ENCODE measurements at regions not wholly inside any gene's neighbourhood (a gene's known extent, or its start where the extent isn't known, plus 50 kb on each side); places are given as distances from the start of the nearest gene placed in this dataset.

DNA sequence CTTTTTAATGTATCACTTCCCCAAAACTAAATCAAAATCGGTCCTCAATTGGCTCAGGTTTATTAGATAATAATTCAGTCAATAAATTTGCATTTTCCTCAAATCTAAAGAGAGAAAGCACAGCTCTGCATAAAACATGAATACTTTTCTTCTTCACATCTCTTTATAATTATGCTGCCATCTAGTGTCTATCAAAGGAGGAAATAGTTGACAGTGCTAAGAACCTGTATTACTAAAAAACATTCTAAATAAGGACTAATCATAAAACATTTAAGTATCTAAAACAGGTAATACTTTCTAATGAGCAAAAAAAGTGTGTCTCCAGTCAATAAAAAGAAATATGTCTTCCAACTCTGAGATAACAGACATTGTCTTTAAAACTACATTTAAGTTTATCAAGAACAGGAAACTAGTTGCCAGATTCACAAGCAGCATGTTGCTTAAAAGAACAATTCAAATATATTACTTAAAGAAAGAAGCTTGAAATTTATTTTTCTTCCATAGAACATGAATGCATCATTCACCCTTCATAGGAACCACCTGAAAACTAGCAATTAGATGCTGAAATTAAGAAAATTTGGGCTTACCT, 56.5 kb upstream of the DST start:
- TF ChIP-seq CTCF (IDR thresholded peaks at IDR 0.05; ENCODE audit: insufficient read depth, low read length, poor library complexity, severe bottlenecking) (peak; percentile 75), EZH2phosphoT487 (conservative IDR thresholded peaks at IDR 0.05; ENCODE audit: low read length) (no peak)
- H3K4me2 ChIP-seq (ENCODE audit: low read depth, low read length, poor library complexity, severe bottlenecking): no peak overlapping the region
- H3K9ac ChIP-seq (ENCODE audit: low read length): no peak overlapping the region
- H3K27me3 ChIP-seq (ENCODE audit: low read length): 0 out of 2 replicates have a peak, but pooled peaks cover 5% of the 10 kb centered on the region
- no peaks in the 10 kb centered on the region for H3K9me3 ChIP-seq (ENCODE audit: insufficient read depth, low read length)
- H3F3A ChIP-seq (ENCODE audit: insufficient read depth): no peaks in the 10 kb centered on the region
- no peak overlapping the region for H3K27ac ChIP-seq (ENCODE audit: low read depth, low read length)
- H3K9me2 ChIP-seq (replicated peaks; ENCODE audit: insufficient read depth, low read length): no peaks in the 10 kb centered on the region
- no peaks in the 10 kb centered on the region for H4K20me1 ChIP-seq (ENCODE audit: low read depth, low read length)
- no peaks in the 10 kb centered on the region for H3K79me2 ChIP-seq (ENCODE audit: insufficient read depth, low read length)
- no peak overlapping the region for H2AFZ ChIP-seq (ENCODE audit: low read depth, low read length, severe bottlenecking)
- no peak overlapping the region for H3K4me3 ChIP-seq (ENCODE audit: insufficient read depth, low read length, poor library complexity, severe bottlenecking)
- H3K36me3 ChIP-seq (ENCODE audit: low read length): no peaks in the 10 kb centered on the region

GRCh38 chr6:56695702-56696101, 53.0 kb upstream of the DST start:
- Histone ChIP-seq H3K9ac (ENCODE audit: low read length) (no peak overlapping the region), H3F3A (ENCODE audit: insufficient read depth) (no peaks in the 10 kb centered on the region), H3K9me3 (ENCODE audit: insufficient read depth, low read length) (no peaks in the 10 kb centered on the region), H3K79me2 (ENCODE audit: insufficient read depth, low read length) (no peaks in the 10 kb centered on the region), H3K9me2 (replicated peaks; ENCODE audit: insufficient read depth, low read length) (no peaks in the 10 kb centered on the region), H4K20me1 (ENCODE audit: low read depth, low read length) (no peaks in the 10 kb centered on the region), H3K36me3 (ENCODE audit: low read length) (no peaks in the 10 kb centered on the region), H3K4me3 (ENCODE audit: insufficient read depth, low read length, poor library complexity, severe bottlenecking) (no peak overlapping the region), H2AFZ (ENCODE audit: low read depth, low read length, severe bottlenecking) (no peak overlapping the region), H3K27me3 (ENCODE audit: low read length) (no peaks in the 10 kb centered on the region), H3K4me2 (ENCODE audit: low read depth, low read length, poor library complexity, severe bottlenecking) (no peak overlapping the region), H3K27ac (ENCODE audit: low read depth, low read length) (no peak overlapping the region)
- TF ChIP-seq EZH2phosphoT487 (conservative IDR thresholded peaks at IDR 0.05; ENCODE audit: low read length): no peak
- TF ChIP-seq CTCF (IDR thresholded peaks at IDR 0.05; ENCODE audit: insufficient read depth, low read length, poor library complexity, severe bottlenecking): no peak

- Histone ChIP-seq H3K9me2 (replicated peaks; ENCODE audit: insufficient read depth, low read length) (no peaks in the 10 kb centered on the region), H3F3A (ENCODE audit: insufficient read depth) (no peaks in the 10 kb centered on the region)
These were observed 51.3 kb upstream of the DST start for GRCh38 chr6:56694002-56694401.

More at GRCh38 chr6:56694002-56694401, 51.3 kb upstream of the DST start:
- H3K9me3 ChIP-seq (ENCODE audit: insufficient read depth, low read length): no peaks in the 10 kb centered on the region
- no peaks in the 10 kb centered on the region for H4K20me1 ChIP-seq (ENCODE audit: low read depth, low read length)
- no peak overlapping the region for H3K27ac ChIP-seq (ENCODE audit: low read depth, low read length)
- H2AFZ ChIP-seq (ENCODE audit: low read depth, low read length, severe bottlenecking): no peak overlapping the region
- H3K79me2 ChIP-seq (ENCODE audit: insufficient read depth, low read length): no peaks in the 10 kb centered on the region
- no peak overlapping the region for H3K4me2 ChIP-seq (ENCODE audit: low read depth, low read length, poor library complexity, severe bottlenecking)
- TF ChIP-seq CTCF (IDR thresholded peaks at IDR 0.05; ENCODE audit: insufficient read depth, low read length, poor library complexity, severe bottlenecking) (no peak), EZH2phosphoT487 (conservative IDR thresholded peaks at IDR 0.05; ENCODE audit: low read length) (no peak)
- H3K9ac ChIP-seq (ENCODE audit: low read length): no peak overlapping the region
- no peaks in the 10 kb centered on the region for H3K36me3 ChIP-seq (ENCODE audit: low read length)
- no peak overlapping the region for H3K4me3 ChIP-seq (ENCODE audit: insufficient read depth, low read length, poor library complexity, severe bottlenecking)
- H3K27me3 ChIP-seq (ENCODE audit: low read length): no peaks in the 10 kb centered on the region
